ENCODE measurements at regions not wholly inside any gene's neighbourhood (a gene's known extent, or its start where the extent isn't known, plus 50 kb on each side); places are given as distances from the start of the nearest gene placed in this dataset.

GRCh38 chr5:61948151-61948550 lies 357.9 kb upstream of the KIF2A start:
- H3K36me3 Mint-ChIP-seq (ENCODE audit: low read depth), result no peaks in the 10 kb centered on the region
- DNase-seq (no peak), ATAC-seq (no peak)
- ChIA-PET CTCF (no interaction called here), POLR2A (no interaction called here)
- no peak overlapping the region for H3K4me3 Mint-ChIP-seq
- no peaks in the 10 kb centered on the region for H3K27me3 Mint-ChIP-seq
- no peak overlapping the region for H3K27ac Mint-ChIP-seq
- no peak for TF ChIP-seq CTCF (IDR thresholded peaks at IDR 0.05)
- H3K4me1 Mint-ChIP-seq (ENCODE audit: low read depth), result no peaks in the 10 kb centered on the region
- intact Hi-C loops (cut with micrococcal nuclease), result no loop called here
- no peaks in the 10 kb centered on the region for H3K9me3 Mint-ChIP-seq

GRCh38 chr5:61949054-61949678 lies 356.8 kb upstream of the KIF2A start:
- POLR2A ChIA-PET, result no interaction called here
- no peak for TF ChIP-seq CTCF (IDR thresholded peaks at IDR 0.05)
- DNase-seq, result no peak
- H3K4me3 Mint-ChIP-seq, result no peak overlapping the region
- H3K9me3 Mint-ChIP-seq, result no peaks in the 10 kb centered on the region
- CTCF ChIA-PET, result no interaction called here
- ATAC-seq, result no peak
- intact Hi-C loops (cut with micrococcal nuclease), result no loop called here
- H3K27ac Mint-ChIP-seq, result no peak overlapping the region
- no peaks in the 10 kb centered on the region for H3K27me3 Mint-ChIP-seq
- H3K4me1 Mint-ChIP-seq (ENCODE audit: low read depth), result no peaks in the 10 kb centered on the region
- H3K36me3 Mint-ChIP-seq (ENCODE audit: low read depth), result no peaks in the 10 kb centered on the region

DNA sequence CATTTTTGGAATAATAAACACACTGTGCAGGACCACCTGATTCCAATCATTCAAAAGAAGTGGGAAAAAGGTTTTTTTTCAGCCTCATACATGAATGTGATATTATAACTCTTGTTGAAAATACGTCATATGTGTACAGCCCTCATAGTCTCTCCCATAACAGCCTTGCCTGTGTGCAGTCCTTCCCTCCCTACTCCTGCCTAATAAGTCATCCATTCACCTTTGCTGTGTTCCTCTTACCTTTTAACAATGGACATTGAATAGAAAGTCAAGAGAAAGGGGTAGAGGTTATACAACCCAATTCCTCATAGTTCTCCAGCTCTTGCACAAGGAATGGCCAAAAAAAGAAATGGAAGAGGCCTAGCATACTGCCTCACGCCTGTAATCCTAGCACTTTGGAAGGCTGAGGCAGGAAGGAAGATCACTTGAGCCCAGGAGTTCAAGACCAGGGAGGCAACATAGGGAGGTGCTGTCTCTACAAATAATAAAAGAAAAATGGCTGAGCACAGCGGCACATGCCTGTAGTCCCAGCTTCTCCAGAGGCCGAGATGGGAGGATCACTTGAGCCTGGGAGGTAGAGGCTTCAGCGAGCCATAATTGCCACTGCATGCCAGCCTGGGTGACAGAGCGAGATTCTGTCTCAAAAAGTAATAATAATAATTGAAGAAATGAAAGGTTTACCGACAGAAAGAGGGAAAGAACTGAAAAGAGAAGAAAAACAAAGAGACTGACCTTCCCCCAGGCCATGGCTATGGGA lies 356.1 kb upstream of the KIF2A start:
- Mint-ChIP-seq H3K27ac (no peak overlapping the region), H3K4me3 (no peak overlapping the region), H3K4me1 (ENCODE audit: low read depth) (no peaks in the 10 kb centered on the region), H3K27me3 (no peaks in the 10 kb centered on the region), H3K36me3 (ENCODE audit: low read depth) (no peaks in the 10 kb centered on the region), H3K9me3 (no peaks in the 10 kb centered on the region)
- TF ChIP-seq CTCF (IDR thresholded peaks at IDR 0.05), result no peak
- ChIA-PET CTCF (no interaction called here), POLR2A (no interaction called here)
- DNase-seq, result no peak
- no peak for ATAC-seq
- intact Hi-C loops (cut with micrococcal nuclease), result no loop called here

GRCh38 chr5:61951295-61951694 lies 354.7 kb upstream of the KIF2A start:
- POLR2A ChIA-PET, result no interaction called here
- CTCF ChIA-PET, result no interaction called here
- Mint-ChIP-seq H3K4me3 (no peak overlapping the region), H3K4me1 (ENCODE audit: low read depth) (no peaks in the 10 kb centered on the region), H3K9me3 (no peaks in the 10 kb centered on the region), H3K27ac (no peak overlapping the region), H3K36me3 (ENCODE audit: low read depth) (no peaks in the 10 kb centered on the region), H3K27me3 (no peaks in the 10 kb centered on the region)
- intact Hi-C loops (cut with micrococcal nuclease), result no loop called here
- TF ChIP-seq CTCF (IDR thresholded peaks at IDR 0.05), result no peak
- ATAC-seq (no peak), DNase-seq (no peak)

DNA sequence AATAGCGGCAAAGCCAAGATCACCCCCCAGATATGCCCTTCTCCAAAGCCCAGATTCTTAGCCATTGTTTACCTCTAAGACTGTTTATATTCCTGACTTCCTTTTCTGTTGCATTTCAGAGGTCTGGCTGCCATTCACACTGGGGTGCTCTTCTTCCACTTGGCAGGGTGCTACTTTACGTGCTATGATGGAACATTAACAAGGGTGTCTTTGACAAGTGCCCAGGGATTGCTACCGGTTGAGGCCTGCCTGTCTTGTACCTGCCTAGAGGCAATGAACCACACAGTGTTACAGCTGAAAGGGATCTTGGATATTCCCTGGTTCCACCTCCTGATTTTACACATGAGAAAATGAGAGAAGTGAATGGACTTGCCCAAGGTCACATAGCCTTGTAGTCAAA lies 352.1 kb upstream of the KIF2A start:
- no peaks in the 10 kb centered on the region for H3K9me3 Mint-ChIP-seq
- no peaks in the 10 kb centered on the region for H3K27me3 Mint-ChIP-seq
- H3K4me1 Mint-ChIP-seq (ENCODE audit: low read depth), result no peaks in the 10 kb centered on the region
- DNase-seq, result no peak
- POLR2A ChIA-PET, result no interaction called here
- TF ChIP-seq CTCF (IDR thresholded peaks at IDR 0.05), result no peak
- no peaks in the 10 kb centered on the region for H3K36me3 Mint-ChIP-seq (ENCODE audit: low read depth)
- no peak for ATAC-seq
- intact Hi-C loops (cut with micrococcal nuclease), result no loop called here
- no peak overlapping the region for H3K4me3 Mint-ChIP-seq
- no peak overlapping the region for H3K27ac Mint-ChIP-seq
- CTCF ChIA-PET, result no interaction called here

All from activated CD8-positive, alpha-beta T cell treated with anti-CD3 and anti-CD28 coated beads for 36 hours (primary cell).